ENCODE measurements at regions not wholly inside any gene's neighbourhood (a gene's known extent, or its start where the extent isn't known, plus 50 kb on each side); places are given as distances from the start of the nearest gene placed in this dataset.

DNA sequence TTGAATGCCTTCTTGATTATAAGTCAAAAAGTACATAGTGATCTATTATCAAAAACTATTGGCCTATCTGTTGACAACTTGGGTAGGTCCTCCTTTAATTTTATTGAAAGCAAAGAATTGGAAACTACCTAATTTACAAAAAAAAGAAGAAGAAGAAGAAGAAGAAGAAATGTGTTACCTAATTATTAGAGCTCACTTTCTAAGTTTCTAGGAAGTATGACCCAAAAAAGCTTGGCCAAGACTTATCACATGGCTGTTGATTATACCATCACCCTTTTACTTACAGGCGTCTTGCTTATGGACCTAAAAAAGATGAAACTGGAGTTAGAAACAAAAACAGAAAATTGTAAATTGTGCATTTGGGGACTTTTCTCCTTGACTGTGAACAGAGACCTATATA is 81.8 kb upstream of the PIK3CG start:
- peaks cover 8% of the 10 kb centered on the region; the same call in 1 of the 3 replicates for H3K4me1 ChIP-seq
- FAIRE-seq = no peak
- TF ChIP-seq CHD2 (IDR thresholded peaks at IDR 0.05; ENCODE audit: low read length, partially characterized antibody) (no peak), ZC3H11A (IDR thresholded peaks at IDR 0.05) (no peak), FOXS1 (CRISPR knock-in tag; IDR thresholded peaks at IDR 0.05) (no peak), KDM1A (IDR thresholded peaks at IDR 0.05; ENCODE audit: low read depth) (no peak), ZNF302 (CRISPR knock-in tag; IDR thresholded peaks at IDR 0.05) (no peak), ZFP36 (IDR thresholded peaks at IDR 0.05; ENCODE audit: borderline replicate concordance, partially characterized antibody) (no peak), POLR2AphosphoS2 (conservative IDR thresholded peaks at IDR 0.05; ENCODE audit: low read length) (no peak), RCOR1 (IDR thresholded peaks at IDR 0.05; ENCODE audit: low read depth, low read length) (no peak), CBX2 (IDR thresholded peaks at IDR 0.05; ENCODE audit: borderline replicate concordance, low read depth) (no peak), FOSB (CRISPR knock-in tag; IDR thresholded peaks at IDR 0.05) (no peak), MYC (IDR thresholded peaks at IDR 0.05; ENCODE audit: borderline replicate concordance, low read length) (no peak)
- TF ChIP-seq, protein P1, sequence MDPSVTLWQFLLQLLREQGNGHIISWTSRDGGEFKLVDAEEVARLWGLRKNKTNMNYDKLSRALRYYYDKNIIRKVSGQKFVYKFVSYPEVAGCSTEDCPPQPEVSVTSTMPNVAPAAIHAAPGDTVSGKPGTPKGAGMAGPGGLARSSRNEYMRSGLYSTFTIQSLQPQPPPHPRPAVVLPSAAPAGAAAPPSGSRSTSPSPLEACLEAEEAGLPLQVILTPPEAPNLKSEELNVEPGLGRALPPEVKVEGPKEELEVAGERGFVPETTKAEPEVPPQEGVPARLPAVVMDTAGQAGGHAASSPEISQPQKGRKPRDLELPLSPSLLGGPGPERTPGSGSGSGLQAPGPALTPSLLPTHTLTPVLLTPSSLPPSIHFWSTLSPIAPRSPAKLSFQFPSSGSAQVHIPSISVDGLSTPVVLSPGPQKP (IDR thresholded peaks at IDR 0.05; ENCODE audit: low read depth, low read length) = no peak
- TF ChIP-seq, protein P2, sequence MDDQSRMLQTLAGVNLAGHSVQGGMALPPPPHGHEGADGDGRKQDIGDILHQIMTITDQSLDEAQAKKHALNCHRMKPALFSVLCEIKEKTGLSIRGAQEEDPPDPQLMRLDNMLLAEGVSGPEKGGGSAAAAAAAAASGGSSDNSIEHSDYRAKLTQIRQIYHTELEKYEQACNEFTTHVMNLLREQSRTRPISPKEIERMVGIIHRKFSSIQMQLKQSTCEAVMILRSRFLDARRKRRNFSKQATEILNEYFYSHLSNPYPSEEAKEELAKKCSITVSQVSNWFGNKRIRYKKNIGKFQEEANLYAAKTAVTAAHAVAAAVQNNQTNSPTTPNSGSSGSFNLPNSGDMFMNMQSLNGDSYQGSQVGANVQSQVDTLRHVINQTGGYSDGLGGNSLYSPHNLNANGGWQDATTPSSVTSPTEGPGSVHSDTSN (IDR thresholded peaks at IDR 0.05) = no peak

DNA sequence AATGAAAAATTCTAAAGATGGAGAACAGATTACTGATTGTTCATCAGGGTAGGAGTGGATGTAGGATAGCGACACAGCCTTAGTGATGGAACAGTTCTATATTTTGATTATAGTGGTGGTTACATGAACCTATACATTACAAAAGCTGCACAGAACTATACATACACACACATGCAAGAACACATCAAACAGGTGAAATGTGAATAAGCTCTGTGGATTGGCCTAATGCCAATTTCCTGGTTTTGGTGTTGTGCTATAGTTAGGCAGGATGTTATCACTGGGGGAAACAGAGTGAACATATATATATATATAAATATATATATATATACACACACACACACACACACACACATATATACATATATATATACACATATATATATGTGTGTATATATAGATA is 76.4 kb upstream of the PIK3CG start:
- POLR2A ChIA-PET = no interaction called here
- Histone ChIP-seq H3K27ac (no peak overlapping the region), H3K9me3 (no peaks in the 10 kb centered on the region), H3K4me1 (no peaks in the 10 kb centered on the region), H3K4me2 (no peak overlapping the region), H3K4me3 (no peak overlapping the region)
- FAIRE-seq = no peak
- CTCF ChIA-PET = interaction anchor here (0.9 to 1.8 kb wide), 3 partner anchors 129 to 362 kb away, joined by 4 to 7 read pairs (median 4); no protein-coding TSS in a partner anchor
- 88% methylated on average over 1 of the region's 1 CpG for WGBS (ENCODE audit: missing lambda C conversion rate)
- ATAC-seq = no peak
- no peak for DNase-seq (ENCODE audit: low read depth in 1 of 2, low spot score in 1 of 2)
- TF ChIP-seq RFX5 (IDR thresholded peaks at IDR 0.05) = no peak
- TF ChIP-seq, protein P3, sequence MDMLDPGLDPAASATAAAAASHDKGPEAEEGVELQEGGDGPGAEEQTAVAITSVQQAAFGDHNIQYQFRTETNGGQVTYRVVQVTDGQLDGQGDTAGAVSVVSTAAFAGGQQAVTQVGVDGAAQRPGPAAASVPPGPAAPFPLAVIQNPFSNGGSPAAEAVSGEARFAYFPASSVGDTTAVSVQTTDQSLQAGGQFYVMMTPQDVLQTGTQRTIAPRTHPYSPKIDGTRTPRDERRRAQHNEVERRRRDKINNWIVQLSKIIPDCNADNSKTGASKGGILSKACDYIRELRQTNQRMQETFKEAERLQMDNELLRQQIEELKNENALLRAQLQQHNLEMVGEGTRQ (IDR thresholded peaks at IDR 0.05) = no peak

More for the DNA sequence above, 81.8 kb upstream of the PIK3CG start:
- WGBS (ENCODE audit: missing lambda C conversion rate) = 83% methylated on average over 1 of the region's 1 CpG
- CTCF ChIA-PET = no interaction called here
- Histone ChIP-seq H3K9me3 (no peaks in the 10 kb centered on the region), H3K4me2 (no peak overlapping the region), H3K27ac (no peak overlapping the region), H3K4me3 (no peak overlapping the region)
- DNase-seq (ENCODE audit: low read depth in 1 of 2, low spot score in 1 of 2) = no peak
- POLR2A ChIA-PET = no interaction called here
- no peak for ATAC-seq

DNA sequence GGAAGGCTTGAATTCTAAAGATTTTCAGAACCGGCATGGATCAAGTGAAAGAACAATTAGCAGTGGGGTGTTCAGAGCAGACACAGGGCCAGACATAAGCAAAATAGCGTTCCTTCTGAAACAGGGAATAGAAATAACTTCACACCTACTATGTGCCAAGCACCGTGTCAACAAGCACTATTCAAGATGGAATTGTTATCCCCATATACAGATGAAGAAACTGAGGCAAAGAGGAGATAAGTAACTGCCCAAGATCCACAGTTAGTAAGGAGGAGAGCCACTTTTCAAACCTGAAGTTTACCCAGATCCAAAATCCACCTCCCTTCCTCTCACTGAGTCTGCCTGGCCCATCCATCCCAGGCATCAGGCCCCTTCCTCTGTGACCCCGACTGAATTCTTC is 73.6 kb upstream of the PIK3CG start:
- FAIRE-seq = no peak
- ChIA-PET CTCF (no interaction called here), POLR2A (no interaction called here)
- WGBS (ENCODE audit: missing lambda C conversion rate) = 36% methylated on average over 4 of the region's 4 CpGs
- no peaks in the 10 kb centered on the region for H3K9me3 ChIP-seq
- 0 out of 6 replicates have a peak overlapping the region, but pooled peaks of 1 of the 2 experiments have one; percentile 8 for H3K27ac ChIP-seq
- H3K4me1 ChIP-seq = no peaks in the 10 kb centered on the region
- H3K4me3 ChIP-seq = no peak overlapping the region
- TF ChIP-seq NFE2L2 (conservative IDR thresholded peaks at IDR 0.05; ENCODE audit: low read length) = no peak
- TF ChIP-seq, protein P4, sequence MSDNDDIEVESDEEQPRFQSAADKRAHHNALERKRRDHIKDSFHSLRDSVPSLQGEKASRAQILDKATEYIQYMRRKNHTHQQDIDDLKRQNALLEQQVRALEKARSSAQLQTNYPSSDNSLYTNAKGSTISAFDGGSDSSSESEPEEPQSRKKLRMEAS (IDR thresholded peaks at IDR 0.05) = no peak
- no peak for TF ChIP-seq TFCP2L1 (CRISPR knock-in tag; IDR thresholded peaks at IDR 0.05)
- no peak for TF ChIP-seq GATA3 (IDR thresholded peaks at IDR 0.05; ENCODE audit: borderline replicate concordance)
- no peak for TF ChIP-seq JUN (IDR thresholded peaks at IDR 0.05)
- no peak for TF ChIP-seq CBX2 (IDR thresholded peaks at IDR 0.05; ENCODE audit: borderline replicate concordance, low read depth)
- no peak for TF ChIP-seq SMC3 (IDR thresholded peaks at IDR 0.05)
- no peak for TF ChIP-seq HOXA7 (CRISPR knock-in tag; IDR thresholded peaks at IDR 0.05)
- no peak for TF ChIP-seq FOSB (CRISPR knock-in tag; IDR thresholded peaks at IDR 0.05)
- DNase-seq (ENCODE audit: low read depth in 1 of 2, low spot score in 1 of 2) = no peak
- no peak overlapping the region for H3K4me2 ChIP-seq
- ATAC-seq = no peak

Measured in A549 (cell line).